ENCODE measurements at regions not wholly inside any gene's neighbourhood (a gene's known extent, or its start where the extent isn't known, plus 50 kb on each side); places are given as distances from the start of the nearest gene placed in this dataset.
A peak's percentile ranks its signal among the peaks of the same experiment; 100 is the strongest.

GRCh38 chr15:87518957-87519356 lies 737.6 kb downstream of the NTRK3 start:
- no peak for TF ChIP-seq CTCF (IDR thresholded peaks at IDR 0.05; ENCODE audit: insufficient read depth, low read length)
- DNase-seq (ENCODE audit: low read depth), result no peak
- H3K4me3 ChIP-seq (ENCODE audit: low read depth, low read length), result no peak overlapping the region

- H3K4me3 ChIP-seq (ENCODE audit: low read depth, low read length), result no peak overlapping the region
- TF ChIP-seq CTCF (IDR thresholded peaks at IDR 0.05; ENCODE audit: insufficient read depth, low read length), result no peak
- no peak for DNase-seq (ENCODE audit: low read depth)
These were observed 748.5 kb downstream of the NTRK3 start for GRCh38 chr15:87508086-87508485.

GRCh38 chr15:87502173-87502572 lies 754.4 kb downstream of the NTRK3 start:
- no peak for DNase-seq (ENCODE audit: low read depth)
- H3K4me3 ChIP-seq (ENCODE audit: low read depth, low read length), result no peak overlapping the region
- no peak for TF ChIP-seq CTCF (IDR thresholded peaks at IDR 0.05; ENCODE audit: insufficient read depth, low read length)

GRCh38 chr15:87500240-87500639 lies 756.3 kb downstream of the NTRK3 start:
- H3K4me3 ChIP-seq (ENCODE audit: low read depth, low read length), result no peak overlapping the region
- no peak for DNase-seq (ENCODE audit: low read depth)
- no peak for TF ChIP-seq CTCF (IDR thresholded peaks at IDR 0.05; ENCODE audit: insufficient read depth, low read length)

GRCh38 chr15:87498560-87498959 lies 758.0 kb downstream of the NTRK3 start:
- H3K4me3 ChIP-seq (ENCODE audit: low read depth, low read length), result no peak overlapping the region
- peak; percentile 50 for DNase-seq (ENCODE audit: low read depth)
- no peak for TF ChIP-seq CTCF (IDR thresholded peaks at IDR 0.05; ENCODE audit: insufficient read depth, low read length)

- H3K4me3 ChIP-seq (ENCODE audit: low read depth, low read length), result no peak overlapping the region
- no peak for TF ChIP-seq CTCF (IDR thresholded peaks at IDR 0.05; ENCODE audit: insufficient read depth, low read length)
- DNase-seq (ENCODE audit: low read depth), result peak; percentile 12
These were observed 759.7 kb downstream of the NTRK3 start for GRCh38 chr15:87496795-87497194.

GRCh38 chr15:87496109-87496508 lies 760.4 kb downstream of the NTRK3 start:
- TF ChIP-seq CTCF (IDR thresholded peaks at IDR 0.05; ENCODE audit: insufficient read depth, low read length), result no peak
- no peak overlapping the region for H3K4me3 ChIP-seq (ENCODE audit: low read depth, low read length)
- no peak for DNase-seq (ENCODE audit: low read depth)

Data from fibroblast of the aortic adventitia (primary cell).